ENCODE measurements at regions not wholly inside any gene's neighbourhood (a gene's known extent, or its start where the extent isn't known, plus 50 kb on each side); places are given as distances from the start of the nearest gene placed in this dataset.

- DNase-seq, result no peak
Measured at GRCh38 chr13:31930490-31930889, 101.1 kb upstream of the FRY start.

- no peak for DNase-seq
Measured at GRCh38 chr13:31930901-31931522, 100.6 kb upstream of the FRY start.

GRCh38 chr13:31937436-31937835 is 94.1 kb upstream of the FRY start:
- DNase-seq, result no peak

GRCh38 chr13:31940076-31940475 is 91.5 kb upstream of the FRY start:
- DNase-seq, result no peak

GRCh38 chr13:31943591-31943990 is 88.0 kb upstream of the FRY start:
- DNase-seq, result peak; percentile 28

GRCh38 chr13:31944262-31945160 is 87.1 kb upstream of the FRY start:
- DNase-seq, result no peak

- DNase-seq, result peak; percentile 64
Measured at GRCh38 chr13:31945202-31945961, 86.2 kb upstream of the FRY start.

GRCh38 chr13:31946091-31946770 is 85.3 kb upstream of the FRY start:
- peak; percentile 39 for DNase-seq

- no peak for DNase-seq
Measured at GRCh38 chr13:31947105-31947504, 84.5 kb upstream of the FRY start.

GRCh38 chr13:31947506-31947905 is 84.1 kb upstream of the FRY start:
- no peak for DNase-seq

GRCh38 chr13:31949486-31949885 is 82.1 kb upstream of the FRY start:
- DNase-seq, result no peak

- no peak for DNase-seq
Measured at GRCh38 chr13:31950111-31950815, 81.3 kb upstream of the FRY start.

- no peak for DNase-seq
Measured at GRCh38 chr13:31951215-31951678, 80.3 kb upstream of the FRY start.

GRCh38 chr13:31952641-31953380 is 78.8 kb upstream of the FRY start:
- no peak for DNase-seq

GRCh38 chr13:31955101-31955500 is 76.5 kb upstream of the FRY start:
- DNase-seq, result no peak

GRCh38 chr13:31955741-31956140 is 75.8 kb upstream of the FRY start:
- no peak for DNase-seq

- DNase-seq, result peak; percentile 4
Measured at GRCh38 chr13:31956980-31957644, 74.5 kb upstream of the FRY start.

GRCh38 chr13:31957772-31958171 is 73.8 kb upstream of the FRY start:
- no peak for DNase-seq

GRCh38 chr13:31962731-31963370 is 68.7 kb upstream of the FRY start:
- DNase-seq, result peak; percentile 31

- no peak for DNase-seq
Measured at GRCh38 chr13:31963631-31964030, 67.9 kb upstream of the FRY start.
